Caco-2 (cell line): ENCODE measurements at regions not wholly inside any gene's neighbourhood (a gene's known extent, or its start where the extent isn't known, plus 50 kb on each side); places are given as distances from the start of the nearest gene placed in this dataset.

Source experiments
- BruUV-seq: library from RNA; stranded (reverse); fragments of 400-500 nt; replicated peaks from 2 replicates; lab custom pipeline; 2021; lab: Mats Ljungman, UMichigan
- CTCF ChIA-PET: fragments of 300-600 bp; sonication (Branson Sonifier 250); formaldehyde crosslinking; loops from one replicate; lab custom pipeline; 2022; ENCODE audit warnings: antibody characterized with exemption; lab: Charles Lee
- POLR2A ChIA-PET: fragments of 300-600 bp; sonication (Branson Sonifier 250); formaldehyde crosslinking; loops from one replicate; lab custom pipeline; 2022; ENCODE audit warnings: antibody characterized with exemption; lab: Charles Lee
- DNase-seq, 2 experiments: peaks; one replicate each; pipeline versions ENCODE4 v3.0.0 to v3.0.0-alpha.2; 2020 to 2022
- H3K27me3 ChIP-seq: replicated peaks from 2 replicates; pipeline ENCODE4 v1.6.0; 2011; ENCODE audit warnings: low read length; ENCODE audit not compliant: control insufficient read depth, insufficient read depth
- H3K36me3 ChIP-seq: 2 replicates; pipeline ENCODE4 v1.5.1; 2011; ENCODE audit warnings: low read length; ENCODE audit not compliant: control insufficient read depth, insufficient read depth
- H3K4me1 ChIP-seq: fragments of 250-450 bp; sonication (Bioruptor Pico); 2 replicates; pipeline ENCODE4 v1.5.1; 2020; ENCODE audit warnings: mild to moderate bottlenecking
- H3K4me3 ChIP-seq: 2 replicates; pipeline ENCODE4 v1.5.1; 2011; ENCODE audit warnings: low read depth, mild to moderate bottlenecking, control low read depth, low read length
- H3K9me3 ChIP-seq: fragments of 250-450 bp; sonication (Bioruptor Pico); 2 replicates; pipeline ENCODE4 v1.5.1; 2020; ENCODE audit warnings: mild to moderate bottlenecking, moderate library complexity
- H3K27ac Mint-ChIP-seq: one replicate; pipeline ENCODE4 v1.8.0; 2022; ENCODE audit warnings: mixed read lengths; ENCODE audit not compliant: unreplicated experiment
- H3K27me3 Mint-ChIP-seq: one replicate; pipeline ENCODE4 v1.8.0; 2022; ENCODE audit warnings: mixed read lengths; ENCODE audit not compliant: insufficient read depth, unreplicated experiment
- H3K36me3 Mint-ChIP-seq: one replicate; pipeline ENCODE4 v1.8.0; 2022; ENCODE audit warnings: mild to moderate bottlenecking, mixed read lengths; ENCODE audit not compliant: insufficient read depth, unreplicated experiment
- H3K4me1 Mint-ChIP-seq: one replicate; pipeline ENCODE4 v1.8.0; 2022; ENCODE audit warnings: low read depth, mixed read lengths; ENCODE audit not compliant: unreplicated experiment
- H3K4me3 Mint-ChIP-seq: one replicate; pipeline ENCODE4 v1.8.0; 2022; ENCODE audit warnings: mild to moderate bottlenecking, moderate library complexity, mixed read lengths; ENCODE audit not compliant: unreplicated experiment
- H3K9me3 Mint-ChIP-seq: one replicate; pipeline ENCODE4 v1.8.0; 2022; ENCODE audit warnings: mixed read lengths; ENCODE audit not compliant: unreplicated experiment
- intact Hi-C: fragments of 100-400 bp; cut with micrococcal nuclease; formaldehyde crosslinking; loops from one replicate; pipeline ENCODE4 v1.10.0; 2022; ENCODE audit not compliant: unreplicated experiment
- TF ChIP-seq, protein P1 (sequence below), 2 experiments: fragments of 200-600 bp in 1 of 2; IDR thresholded peaks; 1 replicate in 1 of 2; 2 replicates in 1 of 2; pipeline versions ENCODE4 v1.5.1 to v1.8.0; 2011 to 2022; ENCODE audit warnings: antibody characterized with exemption in 1 of 2, control low read depth in 1 of 2, inconsistent platforms in 1 of 2, low read depth in 1 of 2, low read length in 1 of 2, mild to moderate bottlenecking in 1 of 2, moderate library complexity in 1 of 2; ENCODE audit not compliant: insufficient read depth in 1 of 2, severe bottlenecking in 1 of 2, unreplicated experiment in 1 of 2

DNA sequence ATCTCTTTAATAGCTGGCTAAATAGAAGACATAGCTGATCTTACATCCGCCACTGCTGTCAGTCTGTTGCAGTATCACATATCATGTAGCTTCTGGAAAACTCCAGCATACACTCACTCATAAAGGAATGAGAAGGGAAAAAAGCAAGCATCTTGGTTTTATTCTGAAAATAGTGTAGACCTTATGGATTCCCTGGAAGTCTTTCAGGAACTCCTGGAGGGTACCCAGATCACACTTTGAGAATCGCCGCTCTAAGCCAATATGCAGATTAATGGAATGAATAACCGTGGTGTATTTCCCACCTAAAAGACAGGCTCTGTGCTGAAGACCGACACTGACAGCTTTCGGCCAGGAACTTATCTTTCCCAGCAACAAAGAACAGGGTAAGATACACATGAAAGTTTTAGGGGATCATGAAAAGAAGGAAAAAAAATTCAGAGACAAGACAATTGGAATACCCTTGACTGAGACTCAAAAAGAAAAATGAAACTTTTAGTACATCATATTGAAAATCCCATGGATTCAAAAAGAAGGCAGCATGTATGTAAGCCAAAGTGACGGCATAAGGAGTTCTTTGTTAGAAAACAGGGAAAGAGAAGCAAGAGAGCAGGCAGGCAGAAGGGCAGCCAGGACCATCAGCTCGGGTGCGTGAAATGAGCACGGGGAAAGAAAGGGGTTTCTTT, 56.4 kb upstream of the SEC11C start:
- H3K4me1 ChIP-seq, result no peaks in the 10 kb centered on the region
- Mint-ChIP-seq H3K27me3 (peaks cover 8% of the 10 kb centered on the region), H3K27ac (no peak overlapping the region), H3K4me3 (no peak overlapping the region), H3K9me3 (no peaks in the 10 kb centered on the region), H3K4me1 (no peaks in the 10 kb centered on the region), H3K36me3 (no peaks in the 10 kb centered on the region)
- POLR2A ChIA-PET, result no interaction called here
- TF ChIP-seq, protein P1, sequence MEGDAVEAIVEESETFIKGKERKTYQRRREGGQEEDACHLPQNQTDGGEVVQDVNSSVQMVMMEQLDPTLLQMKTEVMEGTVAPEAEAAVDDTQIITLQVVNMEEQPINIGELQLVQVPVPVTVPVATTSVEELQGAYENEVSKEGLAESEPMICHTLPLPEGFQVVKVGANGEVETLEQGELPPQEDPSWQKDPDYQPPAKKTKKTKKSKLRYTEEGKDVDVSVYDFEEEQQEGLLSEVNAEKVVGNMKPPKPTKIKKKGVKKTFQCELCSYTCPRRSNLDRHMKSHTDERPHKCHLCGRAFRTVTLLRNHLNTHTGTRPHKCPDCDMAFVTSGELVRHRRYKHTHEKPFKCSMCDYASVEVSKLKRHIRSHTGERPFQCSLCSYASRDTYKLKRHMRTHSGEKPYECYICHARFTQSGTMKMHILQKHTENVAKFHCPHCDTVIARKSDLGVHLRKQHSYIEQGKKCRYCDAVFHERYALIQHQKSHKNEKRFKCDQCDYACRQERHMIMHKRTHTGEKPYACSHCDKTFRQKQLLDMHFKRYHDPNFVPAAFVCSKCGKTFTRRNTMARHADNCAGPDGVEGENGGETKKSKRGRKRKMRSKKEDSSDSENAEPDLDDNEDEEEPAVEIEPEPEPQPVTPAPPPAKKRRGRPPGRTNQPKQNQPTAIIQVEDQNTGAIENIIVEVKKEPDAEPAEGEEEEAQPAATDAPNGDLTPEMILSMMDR (IDR thresholded peaks at IDR 0.05; ENCODE audit: insufficient read depth in 1 of 2, low read depth in 1 of 2, low read length in 1 of 2, severe bottlenecking in 1 of 2, unreplicated experiment in 1 of 2), result no peak
- CTCF ChIA-PET, result interaction anchor here (1.2 kb wide), 1 partner anchor 13 kb away, joined by 3 read pairs; no protein-coding TSS in a partner anchor
- intact Hi-C loops, result loop anchor here (10.0 kb wide), 1 partner anchor 182 kb away; no protein-coding TSS in a partner anchor
- H3K27me3 ChIP-seq, result no peaks in the 10 kb centered on the region
- DNase-seq, result no peak
- no peaks in the 10 kb centered on the region for H3K9me3 ChIP-seq
- H3K36me3 ChIP-seq, result no peaks in the 10 kb centered on the region
- H3K4me3 ChIP-seq, result no peak overlapping the region
- no TSS peak for BruUV-seq

- no peak overlapping the region for H3K4me3 ChIP-seq
- Mint-ChIP-seq H3K4me1 (no peaks in the 10 kb centered on the region), H3K27me3 (peaks cover 8% of the 10 kb centered on the region), H3K36me3 (no peaks in the 10 kb centered on the region), H3K27ac (no peak overlapping the region), H3K9me3 (no peaks in the 10 kb centered on the region), H3K4me3 (no peak overlapping the region)
- no peaks in the 10 kb centered on the region for H3K4me1 ChIP-seq
- ChIA-PET POLR2A (no interaction called here), CTCF (interaction anchor here (0.5 to 1.2 kb wide), 3 partner anchors 303 to 625 kb away, joined by 3 to 5 read pairs (median 3); no protein-coding TSS in a partner anchor)
- H3K27me3 ChIP-seq, result no peaks in the 10 kb centered on the region
- no peak for DNase-seq
- no peaks in the 10 kb centered on the region for H3K36me3 ChIP-seq
- H3K9me3 ChIP-seq, result no peaks in the 10 kb centered on the region
- BruUV-seq, result no TSS peak
- TF ChIP-seq, protein P1 (IDR thresholded peaks at IDR 0.05; ENCODE audit: insufficient read depth in 1 of 2, low read depth in 1 of 2, low read length in 1 of 2, severe bottlenecking in 1 of 2, unreplicated experiment in 1 of 2), result no peak
- intact Hi-C loops, result loop anchor here (2.0 to 10.0 kb wide), 2 partner anchors 42 to 180 kb away; no protein-coding TSS in a partner anchor
These were observed 54.4 kb upstream of the SEC11C start for GRCh38 chr18:59085126-59085794.

DNA sequence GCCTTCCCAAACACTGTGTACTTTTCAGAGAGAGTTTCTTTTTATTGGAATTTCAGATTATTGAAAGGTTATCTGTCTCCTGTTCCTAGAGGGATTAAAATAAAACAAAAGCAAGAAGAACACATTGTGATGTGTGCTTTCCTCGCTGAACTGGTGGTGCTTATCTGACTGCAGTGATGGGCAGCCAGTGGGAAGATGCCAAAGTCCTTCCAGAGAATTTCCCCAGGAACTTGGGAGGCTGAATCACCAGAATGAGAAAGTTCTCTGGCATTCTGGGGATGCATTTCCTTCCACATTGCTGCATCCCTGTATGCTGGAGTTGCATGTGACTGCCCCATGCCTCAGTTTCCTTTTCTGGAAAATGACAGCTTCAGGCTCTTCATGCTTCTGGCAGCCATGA, 53.9 kb upstream of the SEC11C start:
- Mint-ChIP-seq H3K4me3 (no peak overlapping the region), H3K27me3 (peaks cover 8% of the 10 kb centered on the region), H3K36me3 (no peaks in the 10 kb centered on the region), H3K9me3 (no peaks in the 10 kb centered on the region), H3K27ac (no peak overlapping the region), H3K4me1 (no peaks in the 10 kb centered on the region)
- Histone ChIP-seq H3K4me3 (no peak overlapping the region), H3K4me1 (no peaks in the 10 kb centered on the region), H3K27me3 (no peaks in the 10 kb centered on the region), H3K9me3 (no peaks in the 10 kb centered on the region), H3K36me3 (no peaks in the 10 kb centered on the region)
- BruUV-seq, result no TSS peak
- intact Hi-C loops, result loop anchor here (2.0 to 10.0 kb wide), 2 partner anchors 41 to 179 kb away; no protein-coding TSS in a partner anchor
- TF ChIP-seq, protein P1 (IDR thresholded peaks at IDR 0.05; ENCODE audit: insufficient read depth in 1 of 2, low read depth in 1 of 2, low read length in 1 of 2, severe bottlenecking in 1 of 2, unreplicated experiment in 1 of 2), result no peak
- no peak for DNase-seq
- ChIA-PET POLR2A (no interaction called here), CTCF (interaction anchor here (0.6 to 1.2 kb wide), 2 partner anchors 303 to 318 kb away, joined by 3 read pairs; no protein-coding TSS in a partner anchor)
